DOHH2 (cell line): ENCODE measurements at regions not wholly inside any gene's neighbourhood (a gene's known extent, or its start where the extent isn't known, plus 50 kb on each side); places are given as distances from the start of the nearest gene placed in this dataset.

Source experiments
- H3F3A ChIP-seq: fragments of 200-600 bp; sonication (generic), shearing (Covaris generic); 2 replicates; pipeline ENCODE4 v1.6.0; 2016; ENCODE audit warnings: antibody characterized with exemption, mild to moderate bottlenecking; ENCODE audit not compliant: control insufficient read depth, insufficient read depth
- H3K27ac ChIP-seq: fragments of 200-600 bp; sonication (generic); 2 replicates; pipeline ENCODE4 v1.5.1; 2014; ENCODE audit warnings: low read depth, mild to moderate bottlenecking, low read length, moderate library complexity
- H3K27me3 ChIP-seq: fragments of 200-600 bp; sonication (generic); 2 replicates; pipeline ENCODE4 v1.6.1; 2014; ENCODE audit warnings: mild to moderate bottlenecking, low read length, mixed read lengths; ENCODE audit not compliant: control insufficient read depth
- H3K36me3 ChIP-seq: fragments of 200-600 bp; sonication (generic); 2 replicates; pipeline ENCODE4 v1.6.1; 2014; ENCODE audit warnings: mild to moderate bottlenecking, low read length, moderate library complexity, mixed read lengths; ENCODE audit not compliant: control insufficient read depth
- H3K4me1 ChIP-seq: fragments of 200-600 bp; sonication (generic); 2 replicates; pipeline ENCODE4 v1.6.1; 2014; ENCODE audit warnings: mild to moderate bottlenecking, low read length, mixed read lengths; ENCODE audit not compliant: control insufficient read depth
- H3K4me2 ChIP-seq: fragments of 200-600 bp; sonication (generic); 2 replicates; pipeline ENCODE4 v1.6.0; 2014; ENCODE audit warnings: mild to moderate bottlenecking, low read length, moderate library complexity
- H3K4me3 ChIP-seq: fragments of 200-600 bp; sonication (generic); 2 replicates; pipeline ENCODE4 v1.5.1; 2014; ENCODE audit warnings: mild to moderate bottlenecking, low read length, mixed read lengths
- H3K79me2 ChIP-seq: fragments of 200-600 bp; sonication (generic); 2 replicates; pipeline ENCODE4 v1.6.1; 2014; ENCODE audit warnings: mild to moderate bottlenecking, low read length, mixed read lengths; ENCODE audit not compliant: control insufficient read depth
- H3K9me2 ChIP-seq: fragments of 200-600 bp; sonication (generic); replicated peaks from 2 replicates; pipeline ENCODE4 v1.6.1; 2014; ENCODE audit warnings: mild to moderate bottlenecking, low read length, mixed read lengths; ENCODE audit not compliant: control insufficient read depth
- H3K9me3 ChIP-seq: fragments of 200-600 bp; sonication (generic); 2 replicates; pipeline ENCODE4 v1.6.1; 2014; ENCODE audit warnings: antibody characterized with exemption, low read length, mixed read lengths; ENCODE audit not compliant: control insufficient read depth, insufficient read depth
- H4K20me1 ChIP-seq: fragments of 200-600 bp; sonication (generic); 2 replicates; pipeline ENCODE4 v1.6.0; 2014; ENCODE audit warnings: low read depth, mild to moderate bottlenecking, antibody characterized with exemption, low read length, moderate library complexity; ENCODE audit not compliant: control insufficient read depth, insufficient read depth
- EZH2phosphoT487 ChIP-seq: fragments of 200-600 bp; sonication (generic); IDR thresholded peaks from 2 replicates; pipeline ENCODE4 v1.6.1; 2017; ENCODE audit warnings: borderline replicate concordance, mild to moderate bottlenecking, antibody characterized with exemption, low read length, moderate library complexity, mixed read lengths
- TF ChIP-seq, protein P1 (sequence below): fragments of 200-600 bp; sonication (generic); IDR thresholded peaks from one replicate; pipeline ENCODE4 v1.5.1; 2014; ENCODE audit warnings: antibody characterized with exemption, mild to moderate bottlenecking, low read depth, low read length; ENCODE audit not compliant: poor library complexity, severe bottlenecking

DNA sequence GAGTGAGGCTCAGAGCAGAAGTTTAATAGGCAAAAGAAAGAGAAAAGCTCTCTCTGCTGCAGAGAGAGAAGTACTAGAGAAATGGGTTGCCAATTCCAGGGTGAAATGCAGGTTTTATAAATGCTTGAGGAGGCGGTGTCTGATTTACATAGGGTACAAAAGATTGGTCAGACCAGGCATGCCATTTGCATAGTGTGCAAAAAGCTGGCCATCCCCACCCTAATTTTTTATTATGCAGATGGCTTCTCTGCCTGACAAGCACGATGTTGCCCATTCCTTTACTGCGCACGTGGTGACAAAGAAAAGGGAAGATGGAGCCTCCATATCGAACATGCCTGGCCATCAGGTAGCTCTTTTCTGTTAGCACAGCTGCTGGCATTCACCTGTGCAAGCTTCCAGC is 209.3 kb upstream of the PPFIA2 start:
- Histone ChIP-seq H3K9me2 (no peaks in the 10 kb centered on the region), H4K20me1 (no peaks in the 10 kb centered on the region), H3K4me3 (no peak overlapping the region), H3K4me1 (no peaks in the 10 kb centered on the region), H3K79me2 (no peaks in the 10 kb centered on the region), H3K27ac (no peak overlapping the region), H3F3A (no peaks in the 10 kb centered on the region), H3K36me3 (no peaks in the 10 kb centered on the region), H3K9me3 (no peaks in the 10 kb centered on the region), H3K27me3 (no peaks in the 10 kb centered on the region), H3K4me2 (no peak overlapping the region)
- TF ChIP-seq EZH2phosphoT487 = no peak
- TF ChIP-seq, protein P1, sequence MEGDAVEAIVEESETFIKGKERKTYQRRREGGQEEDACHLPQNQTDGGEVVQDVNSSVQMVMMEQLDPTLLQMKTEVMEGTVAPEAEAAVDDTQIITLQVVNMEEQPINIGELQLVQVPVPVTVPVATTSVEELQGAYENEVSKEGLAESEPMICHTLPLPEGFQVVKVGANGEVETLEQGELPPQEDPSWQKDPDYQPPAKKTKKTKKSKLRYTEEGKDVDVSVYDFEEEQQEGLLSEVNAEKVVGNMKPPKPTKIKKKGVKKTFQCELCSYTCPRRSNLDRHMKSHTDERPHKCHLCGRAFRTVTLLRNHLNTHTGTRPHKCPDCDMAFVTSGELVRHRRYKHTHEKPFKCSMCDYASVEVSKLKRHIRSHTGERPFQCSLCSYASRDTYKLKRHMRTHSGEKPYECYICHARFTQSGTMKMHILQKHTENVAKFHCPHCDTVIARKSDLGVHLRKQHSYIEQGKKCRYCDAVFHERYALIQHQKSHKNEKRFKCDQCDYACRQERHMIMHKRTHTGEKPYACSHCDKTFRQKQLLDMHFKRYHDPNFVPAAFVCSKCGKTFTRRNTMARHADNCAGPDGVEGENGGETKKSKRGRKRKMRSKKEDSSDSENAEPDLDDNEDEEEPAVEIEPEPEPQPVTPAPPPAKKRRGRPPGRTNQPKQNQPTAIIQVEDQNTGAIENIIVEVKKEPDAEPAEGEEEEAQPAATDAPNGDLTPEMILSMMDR = no peak

DNA sequence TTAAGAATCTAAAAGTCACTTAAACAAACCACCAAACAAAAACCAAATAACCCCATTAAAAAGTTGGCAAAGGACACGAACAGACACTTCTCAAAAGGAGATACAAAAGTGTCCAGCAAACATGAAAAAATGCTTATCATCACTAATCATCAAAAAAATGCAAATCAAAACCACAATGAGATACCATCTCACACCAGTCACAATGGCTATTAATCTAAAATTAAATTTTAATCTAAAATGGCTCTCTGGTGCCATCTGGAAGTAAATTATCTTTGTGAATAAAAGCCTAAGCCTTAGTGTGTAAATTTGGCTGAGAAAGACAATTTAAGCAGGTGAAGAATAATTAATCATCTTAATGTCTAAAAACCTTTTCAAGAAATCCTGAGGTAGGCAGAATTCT is 204.5 kb upstream of the PPFIA2 start:
- Histone ChIP-seq H3F3A (no peaks in the 10 kb centered on the region), H3K4me3 (no peak overlapping the region), H3K4me2 (no peak overlapping the region), H3K79me2 (no peaks in the 10 kb centered on the region), H3K4me1 (no peaks in the 10 kb centered on the region), H3K9me2 (no peaks in the 10 kb centered on the region), H4K20me1 (no peaks in the 10 kb centered on the region), H3K9me3 (no peaks in the 10 kb centered on the region), H3K27ac (no peak overlapping the region), H3K27me3 (no peaks in the 10 kb centered on the region), H3K36me3 (no peaks in the 10 kb centered on the region)
- TF ChIP-seq, protein P1 = no peak
- TF ChIP-seq EZH2phosphoT487 = no peak

GRCh38 chr12:81963026-81963425 is 203.9 kb upstream of the PPFIA2 start:
- no peaks in the 10 kb centered on the region for H3K9me3 ChIP-seq
- H4K20me1 ChIP-seq = no peaks in the 10 kb centered on the region
- no peaks in the 10 kb centered on the region for H3K79me2 ChIP-seq
- H3K27ac ChIP-seq = no peak overlapping the region
- H3K27me3 ChIP-seq = no peaks in the 10 kb centered on the region
- no peaks in the 10 kb centered on the region for H3K9me2 ChIP-seq
- H3K4me2 ChIP-seq = no peak overlapping the region
- no peaks in the 10 kb centered on the region for H3K36me3 ChIP-seq
- no peak overlapping the region for H3K4me3 ChIP-seq
- H3F3A ChIP-seq = no peaks in the 10 kb centered on the region
- no peaks in the 10 kb centered on the region for H3K4me1 ChIP-seq
- TF ChIP-seq, protein P1 = no peak
- TF ChIP-seq EZH2phosphoT487 = no peak
